Limb (tissue), 2 donors: ENCODE measurements at regions not wholly inside any gene's neighbourhood (a gene's known extent, or its start where the extent isn't known, plus 50 kb on each side); places are given as distances from the start of the nearest gene placed in this dataset.

ENCODE experiments used
- DNase-seq, 2 donors: peaks; one replicate each; pipeline ENCODE4 v3.0.0-alpha.2; 2016; ENCODE audit errors: extremely low spot score in 2 of 2

DNA sequence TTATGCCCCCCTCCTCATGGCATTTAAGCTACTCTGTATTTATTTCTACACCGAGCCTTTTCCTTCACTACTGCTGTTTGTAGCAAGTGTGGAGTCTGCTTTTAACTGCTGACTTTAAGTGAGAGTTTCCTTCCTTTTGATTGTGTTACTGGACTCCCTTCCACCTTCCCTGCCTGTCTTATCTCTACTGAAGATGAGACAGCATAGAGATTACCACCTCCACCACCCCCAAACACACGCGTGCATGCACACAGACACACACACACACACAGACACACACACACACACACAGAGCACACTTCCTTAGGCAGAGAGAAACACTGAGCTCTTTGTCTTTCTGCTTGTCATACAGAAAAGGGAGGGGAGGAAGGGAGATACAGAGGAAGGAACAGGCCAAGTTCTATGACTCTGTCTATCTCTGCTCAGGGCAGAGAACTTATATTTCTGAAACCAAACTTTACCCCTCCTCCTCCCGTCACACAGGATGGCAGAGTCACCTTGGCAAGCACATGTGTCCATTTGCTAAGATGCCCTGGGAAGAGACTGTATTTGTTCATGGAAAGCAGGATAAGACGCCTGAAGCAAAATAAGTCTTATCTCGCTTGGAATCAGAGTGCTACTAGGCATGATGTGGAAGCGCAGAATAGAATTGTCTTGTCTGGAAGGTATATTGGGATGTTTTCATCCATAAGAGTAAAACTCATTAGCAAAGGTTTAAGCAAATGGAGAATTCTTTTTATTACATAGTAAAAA lies 81.8 kb upstream of the CAV2 start:
- no peak for DNase-seq

DNA sequence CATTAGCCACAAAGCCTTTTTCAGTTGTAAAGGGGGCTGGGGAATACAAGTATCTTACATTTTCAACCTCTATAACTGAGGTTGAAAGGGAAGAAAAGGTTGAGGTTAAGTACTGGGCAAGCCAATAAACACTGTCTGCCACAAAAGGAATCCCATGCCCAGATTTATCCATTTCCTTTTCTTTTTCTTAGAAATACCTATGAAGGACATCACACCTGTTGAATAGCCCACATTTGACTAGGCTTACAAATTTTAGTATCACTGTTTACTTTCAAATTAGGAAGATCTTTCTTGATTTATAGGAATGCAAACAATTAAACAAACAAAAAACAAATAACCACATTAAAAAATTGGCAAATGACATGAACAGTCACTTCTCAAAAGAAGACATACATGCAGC lies 81.0 kb upstream of the CAV2 start:
- no peak for DNase-seq

DNA sequence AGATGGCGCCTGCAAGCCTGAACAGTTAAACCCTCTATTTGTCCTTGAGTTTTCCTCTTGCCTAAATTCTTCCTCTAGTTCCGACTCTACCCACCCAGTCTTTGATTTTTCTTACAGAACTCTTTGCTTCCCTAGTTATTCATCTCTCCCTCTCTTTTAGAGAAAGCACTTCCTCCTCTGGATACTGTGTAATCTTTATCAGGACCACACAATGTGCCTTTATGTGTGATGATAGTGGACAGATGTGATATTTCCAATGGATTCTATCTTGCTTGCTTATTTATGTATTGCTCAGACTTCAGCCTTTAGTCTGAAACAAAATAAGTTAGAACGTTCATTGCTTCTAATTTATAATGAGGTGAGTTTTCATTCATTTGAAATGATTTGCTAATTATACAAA lies 79.5 kb upstream of the CAV2 start:
- no peak for DNase-seq

DNA sequence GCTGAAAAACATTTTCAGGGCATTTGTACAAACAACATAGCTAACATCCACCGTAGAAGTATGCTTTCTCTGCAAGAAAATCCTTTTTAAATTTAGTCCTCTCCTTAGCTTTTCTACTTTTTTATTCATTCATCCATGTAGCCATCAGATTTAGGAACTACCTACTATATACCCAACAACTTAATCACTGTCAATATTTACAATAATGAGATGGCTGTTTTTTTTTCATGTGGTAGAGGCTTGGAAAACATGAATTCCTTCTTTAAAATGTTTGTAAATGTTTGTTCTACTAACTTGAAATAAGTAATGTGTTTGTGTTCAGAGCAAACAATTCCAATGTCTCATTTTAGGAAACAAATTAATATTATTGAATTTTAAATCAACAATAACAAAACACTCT lies 78.2 kb upstream of the CAV2 start:
- no peak for DNase-seq

DNA sequence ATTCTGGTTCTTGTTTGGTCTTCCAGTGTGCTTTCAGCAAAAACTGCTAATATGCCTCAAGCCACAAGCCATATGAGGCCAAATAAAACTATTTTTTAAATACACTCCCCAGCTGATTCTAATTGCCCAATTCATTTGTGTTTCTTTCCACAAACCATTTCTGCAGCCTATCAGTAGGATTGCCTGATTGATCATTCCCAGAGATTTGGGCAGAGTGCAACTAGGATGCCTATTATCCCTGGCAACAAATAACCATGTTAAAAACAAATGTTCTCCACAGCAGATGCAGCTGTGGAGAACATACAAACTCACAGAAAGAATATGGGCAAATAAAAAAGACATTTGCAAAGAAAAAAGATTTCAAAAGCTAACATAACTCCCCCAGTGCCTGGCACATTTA lies 76.9 kb upstream of the CAV2 start:
- no peak for DNase-seq

DNA sequence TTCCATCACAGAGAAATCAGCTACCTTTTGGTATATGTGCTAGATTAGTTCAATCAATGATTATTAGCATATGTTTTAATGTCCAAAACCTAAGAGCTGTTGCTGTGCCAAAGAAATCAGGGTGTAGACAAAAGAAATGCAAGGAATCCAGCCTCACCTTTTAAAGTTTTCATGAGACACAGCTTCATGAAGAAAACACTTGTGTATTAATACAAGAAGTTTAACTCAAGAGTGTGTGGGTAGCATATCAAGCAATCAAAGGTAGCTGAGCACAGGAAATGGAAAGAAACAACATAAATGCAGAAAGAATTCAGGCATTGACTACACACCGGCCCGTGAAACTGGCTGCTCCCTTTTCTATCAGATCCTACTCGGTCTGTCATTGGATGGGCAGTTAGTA lies 76.0 kb upstream of the CAV2 start:
- no peak for DNase-seq

DNA sequence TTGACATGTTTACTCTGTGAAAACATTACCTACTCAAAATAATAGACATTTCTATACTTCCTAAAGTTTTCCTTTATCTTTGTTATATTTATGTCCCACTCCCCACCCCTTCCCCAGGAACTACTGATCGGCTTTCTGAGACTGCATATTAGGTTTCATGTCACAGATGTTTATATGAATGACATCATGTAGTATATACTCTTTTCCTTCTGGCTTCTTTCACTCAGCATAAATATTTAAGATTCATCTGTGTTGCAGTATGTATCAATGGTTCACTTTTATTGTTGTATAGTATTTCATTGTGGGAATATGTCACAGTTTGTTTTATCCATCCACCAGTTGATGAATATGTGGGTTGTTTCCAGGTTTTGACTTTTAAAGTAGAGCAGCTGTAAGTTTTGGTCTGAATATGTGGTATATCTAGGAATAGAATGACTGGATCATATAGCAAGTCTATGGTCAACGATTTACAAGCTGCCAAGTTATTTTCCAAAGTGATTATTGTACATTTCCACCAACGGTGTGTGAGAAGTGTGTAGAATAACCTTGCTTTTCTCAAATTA lies 73.8 kb upstream of the CAV2 start:
- DNase-seq: no peak

DNA sequence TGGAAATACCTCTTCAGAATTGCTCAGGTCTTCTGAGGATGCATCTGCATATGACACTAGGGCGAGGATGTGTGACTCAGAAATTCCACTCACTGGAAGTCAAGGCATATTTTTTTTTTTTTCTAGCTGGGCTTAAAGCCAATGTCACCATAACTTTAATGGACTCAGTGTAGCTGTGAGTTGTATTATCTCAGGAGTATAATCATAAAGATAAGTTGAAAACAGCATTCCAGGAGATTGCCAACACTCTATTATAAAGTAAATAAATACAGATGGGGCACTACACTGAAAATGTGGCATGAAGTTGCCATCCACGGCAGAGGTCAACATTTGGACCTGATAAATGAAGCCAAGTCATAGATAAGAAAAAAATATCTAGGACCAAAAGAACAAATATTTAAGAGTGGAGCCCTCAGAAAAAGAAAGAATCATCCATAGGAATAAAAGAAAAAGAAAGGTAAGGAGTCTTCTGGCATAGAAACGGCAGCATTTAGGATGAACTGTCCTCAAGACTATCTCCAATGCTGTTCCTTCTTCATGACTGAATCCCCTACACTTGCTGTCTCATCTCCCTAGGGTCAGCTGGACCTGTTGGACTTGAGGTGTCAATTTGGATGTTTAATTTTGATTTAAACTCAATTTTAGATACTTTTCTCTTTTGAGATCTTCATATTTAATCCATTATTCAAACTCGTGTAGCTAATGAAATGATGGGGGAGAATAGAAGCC lies 72.9 kb upstream of the CAV2 start:
- DNase-seq: no peak

DNA sequence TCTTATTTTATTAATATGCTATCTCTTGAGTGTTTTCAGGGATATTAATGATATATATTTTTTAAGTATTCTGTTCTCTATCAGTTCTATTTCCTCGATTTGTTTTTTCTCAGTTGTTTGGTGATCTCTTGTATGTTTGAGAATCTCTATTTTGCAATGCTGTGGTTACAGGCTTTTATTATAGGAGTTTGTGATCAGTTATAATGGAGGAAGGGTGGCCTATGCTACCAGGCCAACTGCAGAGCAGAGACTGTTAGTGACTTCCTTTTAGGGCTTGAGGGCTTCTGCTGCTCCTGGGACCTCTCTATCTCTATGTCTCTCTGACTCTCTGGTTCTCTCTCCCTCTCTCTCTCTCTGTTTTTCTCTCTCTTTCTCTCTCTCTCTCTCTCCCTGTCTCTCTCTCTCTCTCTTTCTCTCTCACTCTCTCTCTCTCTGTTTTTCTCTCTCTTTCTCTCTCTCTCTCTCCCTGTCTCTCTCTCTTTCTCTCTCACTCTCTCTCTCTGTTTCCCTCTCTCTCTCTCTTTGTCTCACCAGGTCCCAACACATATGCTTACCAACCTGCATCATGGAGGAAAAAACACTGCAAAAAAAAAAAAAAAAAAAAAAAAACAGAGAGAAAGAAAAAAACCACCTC lies 69.4 kb upstream of the CAV2 start:
- no peak for DNase-seq

DNA sequence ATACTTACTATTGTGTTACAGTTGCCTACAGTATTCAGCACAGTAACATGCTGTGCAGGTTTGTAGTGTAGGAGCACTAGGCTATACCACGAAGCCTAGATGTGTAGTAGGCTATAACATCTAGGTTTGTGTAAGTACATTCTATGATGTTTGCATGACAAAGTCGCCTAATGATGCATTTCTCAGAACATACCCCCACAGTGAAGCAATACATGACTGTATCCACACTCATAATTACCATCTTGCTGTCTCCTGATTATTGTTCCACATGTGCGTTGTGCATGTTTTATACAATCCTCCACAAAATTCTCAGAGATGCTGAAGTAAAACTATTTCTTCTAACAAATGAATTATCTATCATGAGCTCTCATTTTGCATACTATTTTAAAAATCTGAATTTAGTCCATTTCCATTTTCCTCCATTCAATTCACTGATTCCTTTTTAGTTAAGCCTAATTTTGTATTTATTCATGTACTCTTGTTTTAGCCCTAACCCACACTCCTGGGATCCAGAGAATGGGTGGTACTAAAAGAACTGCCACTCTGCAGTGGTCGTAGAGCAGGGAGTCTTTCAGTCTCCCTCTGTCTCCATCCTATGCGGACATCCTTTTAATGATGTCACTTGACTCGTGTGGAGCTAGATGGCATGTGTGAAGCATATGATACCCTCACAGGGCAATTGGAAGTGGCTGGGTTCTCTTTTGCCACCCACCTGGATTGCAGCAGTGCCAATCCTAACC lies 67.6 kb upstream of the CAV2 start:
- no peak for DNase-seq

DNA sequence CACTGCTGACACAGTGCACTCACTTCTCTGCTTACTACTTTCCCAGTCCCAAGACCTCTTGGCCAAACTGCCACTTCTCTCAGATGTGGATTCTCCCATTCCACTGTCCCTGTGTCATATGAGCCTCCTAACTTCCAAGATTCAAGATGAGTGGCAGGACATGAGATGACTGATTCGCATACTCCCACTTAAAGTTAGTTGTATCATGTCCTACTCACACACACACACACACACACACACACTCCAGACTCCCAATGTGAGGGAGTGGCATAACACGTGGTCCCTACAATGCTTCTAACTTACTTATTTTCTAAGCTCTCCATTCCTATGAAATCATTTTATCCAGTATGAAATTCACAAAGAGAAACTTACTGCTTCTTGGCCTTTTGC lies 67.0 kb upstream of the CAV2 start:
- DNase-seq: no peak

DNA sequence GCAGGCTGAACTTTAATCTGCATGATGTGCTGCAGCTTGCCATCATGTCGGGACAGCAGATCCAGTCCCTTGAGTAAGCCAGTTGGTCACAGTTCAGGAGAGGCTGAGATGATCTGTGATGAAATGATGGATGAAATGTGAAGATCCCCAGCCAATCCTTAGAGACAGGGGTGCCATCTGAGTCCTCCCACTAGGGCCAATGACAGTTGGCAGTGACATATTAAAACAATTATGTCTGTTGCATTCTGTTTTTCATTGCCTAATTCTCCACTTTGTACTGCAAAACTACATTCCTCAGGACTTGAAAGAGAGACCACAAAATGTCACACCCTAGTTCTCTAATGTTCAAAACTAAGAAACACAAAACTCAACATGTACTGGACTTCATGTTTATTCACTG lies 66.3 kb upstream of the CAV2 start:
- DNase-seq: no peak

DNA sequence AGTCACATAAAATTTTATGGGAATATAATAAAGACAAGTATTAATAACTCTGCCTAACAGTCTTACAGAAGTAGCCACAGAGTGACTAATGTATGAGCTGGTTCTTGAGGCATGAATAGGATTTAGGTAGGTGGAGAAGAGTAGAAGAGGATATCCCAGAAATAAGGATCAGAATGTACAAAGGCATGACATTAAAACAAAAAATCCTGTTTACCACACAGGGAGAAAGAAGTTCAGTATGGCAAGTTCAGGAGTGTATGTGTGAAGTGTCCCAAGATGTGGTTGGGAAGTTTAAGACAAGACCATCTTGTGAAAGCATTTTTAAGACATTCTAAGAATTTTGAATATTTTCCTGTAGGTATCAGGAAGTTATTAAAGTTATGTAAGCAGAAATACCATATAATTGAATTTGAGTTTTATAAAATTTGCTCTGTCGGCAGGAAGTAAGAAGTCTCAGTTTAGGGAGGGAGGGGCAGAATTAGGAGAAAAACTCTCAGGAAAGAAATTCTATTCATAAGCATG lies 64.7 kb upstream of the CAV2 start:
- no peak for DNase-seq

DNA sequence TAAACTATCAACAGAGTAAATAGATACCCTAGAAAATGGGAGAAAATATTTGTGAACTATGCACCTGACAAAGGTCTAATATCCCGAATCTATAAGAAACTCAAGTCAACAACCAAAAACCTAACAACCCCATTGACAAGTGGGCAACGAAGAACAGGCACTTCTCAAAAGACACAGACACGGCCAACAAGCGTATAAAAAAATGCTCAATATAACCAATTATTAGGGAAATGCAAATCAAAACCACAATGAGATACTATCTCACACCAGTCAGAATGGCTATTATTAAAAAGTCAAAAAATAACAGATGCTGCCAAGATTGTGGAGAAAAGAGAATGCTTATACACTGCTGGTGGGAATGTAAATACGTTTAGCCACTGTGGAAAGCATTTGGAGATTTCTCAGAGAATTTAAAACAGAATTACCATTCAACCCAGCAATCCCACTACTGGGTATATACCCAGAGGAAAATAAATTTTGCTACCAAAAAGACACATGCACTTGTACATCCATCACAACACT lies 63.2 kb upstream of the CAV2 start:
- DNase-seq: no peak

DNA sequence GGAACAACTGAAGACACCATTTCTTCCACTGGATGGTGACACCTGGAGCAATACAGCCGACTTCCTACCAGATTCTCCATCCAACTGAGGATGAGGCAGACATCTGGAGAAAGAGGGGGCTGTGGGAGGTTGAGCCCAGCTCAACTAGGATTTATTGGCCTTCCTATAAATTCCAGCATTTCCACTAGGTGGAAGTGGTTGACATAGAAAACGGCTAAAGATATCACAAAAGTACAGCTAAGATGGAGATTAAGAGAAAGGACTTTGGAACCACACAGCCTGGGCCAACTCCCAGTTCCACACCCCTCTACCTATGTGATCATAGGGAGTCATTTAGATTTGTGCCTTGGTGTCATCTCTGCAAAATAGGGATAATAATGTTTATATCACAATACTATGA lies 61.3 kb upstream of the CAV2 start:
- no peak for DNase-seq

DNA sequence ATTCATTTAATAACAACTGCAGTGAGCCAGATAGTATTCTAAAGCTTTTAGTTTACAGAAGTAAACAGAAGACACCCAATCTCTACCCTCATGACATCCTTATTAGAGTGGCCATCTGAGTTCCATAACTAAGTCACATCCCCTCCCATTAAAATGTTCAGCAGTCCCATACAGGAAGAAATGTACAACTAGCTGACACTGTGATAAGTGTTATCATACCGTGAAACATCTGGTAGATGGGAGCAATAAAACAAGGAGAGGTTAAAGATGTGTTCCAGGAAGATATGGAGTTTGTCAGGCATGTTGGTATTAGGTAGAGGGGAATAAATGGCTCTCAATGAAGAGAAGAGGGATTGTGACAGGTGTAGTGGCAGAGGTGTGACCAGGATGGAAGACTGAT lies 60.5 kb upstream of the CAV2 start:
- no peak for DNase-seq

DNA sequence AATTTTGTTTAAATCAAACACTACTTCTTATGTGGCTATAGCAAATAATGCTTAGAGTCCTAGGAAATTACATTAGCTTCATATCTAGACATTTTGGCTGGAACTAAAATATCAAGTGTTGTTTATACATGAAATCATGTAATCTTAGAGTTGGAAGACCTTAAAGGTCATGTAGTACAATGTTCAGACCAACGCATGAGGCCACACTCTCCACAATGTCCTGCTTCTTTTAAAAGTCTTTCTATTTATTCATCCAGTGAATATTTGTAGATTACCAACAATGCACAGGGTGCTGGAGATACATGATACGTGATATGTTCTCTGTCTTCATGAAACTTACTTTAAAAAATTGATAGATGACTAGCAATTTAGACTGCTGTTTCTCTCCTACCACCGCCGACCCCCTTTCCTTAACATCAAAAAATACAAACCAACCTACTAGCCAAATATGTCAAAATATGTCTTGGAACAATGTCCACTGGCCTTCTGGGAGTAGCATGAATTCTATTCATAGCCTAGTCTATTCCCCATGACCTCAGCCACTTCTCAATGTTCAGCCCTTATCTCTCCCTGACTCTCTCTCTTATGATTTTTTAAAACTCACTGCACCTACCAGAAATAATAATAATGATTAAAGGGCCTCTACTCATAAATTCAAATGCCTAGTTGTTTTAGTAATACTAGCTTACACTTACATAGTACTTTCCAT lies 59.5 kb upstream of the CAV2 start:
- DNase-seq: no peak

DNA sequence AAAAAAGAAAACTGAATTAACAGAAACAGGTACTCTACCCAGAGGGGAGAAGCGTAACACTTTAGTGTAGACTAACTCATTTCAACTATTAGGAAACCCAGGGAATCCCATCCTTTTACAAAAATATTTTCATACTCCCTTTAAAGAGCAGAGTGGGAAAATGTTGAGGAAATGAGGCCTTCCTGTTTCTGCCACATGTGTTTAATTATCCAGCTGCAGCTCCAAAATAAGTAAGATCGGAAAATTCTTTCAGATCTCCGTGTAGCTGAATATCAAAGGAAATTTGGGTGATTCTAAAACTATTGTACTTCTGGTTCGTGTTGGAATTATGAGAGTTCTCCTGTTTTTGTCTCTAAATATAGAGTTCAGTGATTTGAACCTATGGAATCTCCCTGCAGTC lies 58.0 kb upstream of the CAV2 start:
- DNase-seq: no peak

DNA sequence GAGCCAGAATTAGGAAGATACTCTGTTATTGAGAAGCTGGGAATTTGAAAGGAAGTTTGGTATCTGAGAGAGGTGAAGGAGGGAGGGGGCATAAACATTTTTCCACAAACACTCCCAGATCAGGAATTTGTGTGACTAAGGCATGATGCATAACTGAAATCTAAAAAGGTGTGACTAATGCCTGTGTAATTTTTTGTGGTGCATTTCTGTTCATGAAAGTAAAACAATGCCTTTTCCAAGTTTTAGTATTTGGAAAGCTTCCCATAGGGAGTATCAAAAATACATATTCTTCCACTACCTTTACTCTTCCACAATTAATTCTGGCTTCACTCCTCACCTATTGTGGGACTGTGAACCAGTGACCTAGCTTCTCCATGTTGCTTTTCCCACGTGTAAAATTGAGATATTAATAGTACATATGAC lies 56.4 kb upstream of the CAV2 start:
- no peak for DNase-seq

DNA sequence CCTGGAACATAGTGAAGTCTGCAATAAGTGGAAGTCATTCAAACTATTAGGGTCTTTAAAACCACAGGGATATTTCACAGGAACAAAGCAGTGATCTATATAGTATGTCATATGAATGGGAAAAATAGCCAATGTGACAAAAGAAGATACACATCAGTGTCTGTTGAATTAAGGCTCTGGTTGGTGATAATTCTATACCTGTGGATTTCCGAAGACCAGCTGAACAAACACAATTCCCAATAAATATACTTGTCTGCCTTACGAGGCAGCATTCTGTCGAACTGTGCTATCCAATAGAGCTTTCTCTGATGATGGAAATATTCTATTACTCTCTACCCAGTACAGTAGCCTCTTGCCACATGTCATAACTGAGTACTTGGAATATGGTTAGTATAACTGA lies 55.9 kb upstream of the CAV2 start:
- no peak for DNase-seq
